ENCODE measurements at regions not wholly inside any gene's neighbourhood (a gene's known extent, or its start where the extent isn't known, plus 50 kb on each side); places are given as distances from the start of the nearest gene placed in this dataset.

DNA sequence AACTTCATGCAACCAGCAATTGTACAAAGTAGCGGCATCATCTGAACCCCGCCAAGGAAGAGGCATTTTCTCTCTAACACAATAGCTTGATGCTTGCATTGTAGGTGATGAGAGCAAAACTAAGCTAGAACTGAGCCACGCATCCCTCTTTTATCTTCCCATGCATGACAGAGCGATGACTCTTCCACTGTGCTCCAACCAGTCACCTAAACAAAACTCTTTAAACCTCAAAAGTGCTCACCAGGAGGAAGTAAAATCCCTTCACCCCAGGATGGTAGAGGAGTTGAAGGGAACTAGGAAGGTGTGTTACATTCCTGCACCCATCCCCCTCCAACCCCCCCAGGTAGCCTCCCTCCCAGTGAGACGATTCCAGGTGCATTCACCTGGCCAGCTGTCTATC is 59.7 kb upstream of the SALL3 start:
- no peak for TF ChIP-seq POLR2A (IDR thresholded peaks at IDR 0.05)
- no peak for TF ChIP-seq POLR2AphosphoS5 (IDR thresholded peaks at IDR 0.05)
- TF ChIP-seq, protein P1, sequence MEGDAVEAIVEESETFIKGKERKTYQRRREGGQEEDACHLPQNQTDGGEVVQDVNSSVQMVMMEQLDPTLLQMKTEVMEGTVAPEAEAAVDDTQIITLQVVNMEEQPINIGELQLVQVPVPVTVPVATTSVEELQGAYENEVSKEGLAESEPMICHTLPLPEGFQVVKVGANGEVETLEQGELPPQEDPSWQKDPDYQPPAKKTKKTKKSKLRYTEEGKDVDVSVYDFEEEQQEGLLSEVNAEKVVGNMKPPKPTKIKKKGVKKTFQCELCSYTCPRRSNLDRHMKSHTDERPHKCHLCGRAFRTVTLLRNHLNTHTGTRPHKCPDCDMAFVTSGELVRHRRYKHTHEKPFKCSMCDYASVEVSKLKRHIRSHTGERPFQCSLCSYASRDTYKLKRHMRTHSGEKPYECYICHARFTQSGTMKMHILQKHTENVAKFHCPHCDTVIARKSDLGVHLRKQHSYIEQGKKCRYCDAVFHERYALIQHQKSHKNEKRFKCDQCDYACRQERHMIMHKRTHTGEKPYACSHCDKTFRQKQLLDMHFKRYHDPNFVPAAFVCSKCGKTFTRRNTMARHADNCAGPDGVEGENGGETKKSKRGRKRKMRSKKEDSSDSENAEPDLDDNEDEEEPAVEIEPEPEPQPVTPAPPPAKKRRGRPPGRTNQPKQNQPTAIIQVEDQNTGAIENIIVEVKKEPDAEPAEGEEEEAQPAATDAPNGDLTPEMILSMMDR (IDR thresholded peaks at IDR 0.05), result no peak
- TF ChIP-seq EP300 (IDR thresholded peaks at IDR 0.05; ENCODE audit: low read depth), result no peak
